ENCODE measurements at regions not wholly inside any gene's neighbourhood (a gene's known extent, or its start where the extent isn't known, plus 50 kb on each side); places are given as distances from the start of the nearest gene placed in this dataset.

- no peak for DNase-seq (ENCODE audit: low read depth)
- no peak for TF ChIP-seq CTCF (IDR thresholded peaks at IDR 0.05; ENCODE audit: control insufficient read depth, extremely low read depth, insufficient read depth)
- no peak overlapping the region for H3K4me3 ChIP-seq (ENCODE audit: low read depth, low read length)
Observed at GRCh38 chr9:99463131-99463530, 241.0 kb downstream of the SEC61B start.

GRCh38 chr9:99464568-99464967, 242.5 kb downstream of the SEC61B start:
- no peak for TF ChIP-seq CTCF (IDR thresholded peaks at IDR 0.05; ENCODE audit: control insufficient read depth, extremely low read depth, insufficient read depth)
- DNase-seq (ENCODE audit: low read depth), result no peak
- no peak overlapping the region for H3K4me3 ChIP-seq (ENCODE audit: low read depth, low read length)

- no peak for DNase-seq (ENCODE audit: low read depth)
- no peak overlapping the region for H3K4me3 ChIP-seq (ENCODE audit: low read depth, low read length)
- TF ChIP-seq CTCF (IDR thresholded peaks at IDR 0.05; ENCODE audit: control insufficient read depth, extremely low read depth, insufficient read depth), result no peak
Observed at GRCh38 chr9:99465231-99465907, 243.3 kb downstream of the SEC61B start.

- no peak for DNase-seq (ENCODE audit: low read depth)
- TF ChIP-seq CTCF (IDR thresholded peaks at IDR 0.05; ENCODE audit: control insufficient read depth, extremely low read depth, insufficient read depth), result no peak
- H3K4me3 ChIP-seq (ENCODE audit: low read depth, low read length), result no peak overlapping the region
Observed at GRCh38 chr9:99466104-99466503, 244.0 kb downstream of the SEC61B start.

- DNase-seq (ENCODE audit: low read depth), result no peak
- no peak overlapping the region for H3K4me3 ChIP-seq (ENCODE audit: low read depth, low read length)
- TF ChIP-seq CTCF (IDR thresholded peaks at IDR 0.05; ENCODE audit: control insufficient read depth, extremely low read depth, insufficient read depth), result no peak
Observed at GRCh38 chr9:99466781-99467180, 244.7 kb downstream of the SEC61B start.

- TF ChIP-seq CTCF (IDR thresholded peaks at IDR 0.05; ENCODE audit: control insufficient read depth, extremely low read depth, insufficient read depth), result no peak
- no peak for DNase-seq (ENCODE audit: low read depth)
- H3K4me3 ChIP-seq (ENCODE audit: low read depth, low read length), result no peak overlapping the region
Observed at GRCh38 chr9:99471033-99471432, 249.0 kb downstream of the SEC61B start.
